ENCODE measurements at regions not wholly inside any gene's neighbourhood (a gene's known extent, or its start where the extent isn't known, plus 50 kb on each side); places are given as distances from the start of the nearest gene placed in this dataset.

DNA sequence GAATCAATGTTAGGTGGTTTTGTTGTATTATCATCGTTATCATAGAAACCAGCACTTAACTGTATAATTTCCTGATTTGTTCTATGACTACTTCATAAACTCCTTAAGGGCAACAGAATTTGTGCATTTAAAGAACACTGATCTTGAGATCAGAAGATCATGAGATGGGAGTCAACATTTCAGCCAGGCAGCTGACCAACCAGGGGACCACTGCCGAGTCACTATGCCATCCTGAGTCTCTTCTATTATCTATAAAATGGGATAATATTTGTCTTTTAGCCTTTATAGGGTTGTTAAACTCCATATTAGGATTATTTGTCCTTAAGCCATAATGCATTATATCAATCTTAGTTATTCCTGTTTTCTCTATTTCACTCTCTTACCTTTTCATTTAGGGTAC is 261.7 kb downstream of the GPAM start:
- no peak overlapping the region for H3K9ac ChIP-seq (replicated peaks in 1 of 4; ENCODE audit: extremely low read depth in 1 of 4, low read depth in 3 of 4, low read length in 3 of 4)
- H3K36me3 ChIP-seq (ENCODE audit: control insufficient read depth in 2 of 4, insufficient read depth in 4 of 4, low read length in 3 of 4): no peaks in the 10 kb centered on the region
- H3K56ac ChIP-seq (replicated peaks; ENCODE audit: insufficient read length, low read depth, low read length): no peak overlapping the region
- H2BK15ac ChIP-seq (ENCODE audit: low read length): no peak overlapping the region
- FAIRE-seq (no peak), DNase-seq (ENCODE audit: low read depth in 1 of 2, low spot score in 2 of 2) (no peak)
- no peak overlapping the region for H3K18ac ChIP-seq (ENCODE audit: extremely low read depth, low read length)
- H3K9me3 ChIP-seq (ENCODE audit: insufficient read depth in 2 of 2, low read depth in 1 of 2, low read length in 1 of 2): no peaks in the 10 kb centered on the region
- no peaks in the 10 kb centered on the region for H3K79me2 ChIP-seq (ENCODE audit: control insufficient read depth in 1 of 2, insufficient read depth in 2 of 2, low read length in 2 of 2)
- H3K79me1 ChIP-seq (ENCODE audit: low read depth, low read length): no peaks in the 10 kb centered on the region
- H3K4ac ChIP-seq (replicated peaks; ENCODE audit: insufficient read length, low read depth, low read length): no peak overlapping the region
- no peaks in the 10 kb centered on the region for H4K20me1 ChIP-seq (replicated peaks in 1 of 2; ENCODE audit: control insufficient read depth in 1 of 2, insufficient read depth in 2 of 2, low read length in 2 of 2)
- H3K23me2 ChIP-seq (ENCODE audit: low read depth, low read length): no peaks in the 10 kb centered on the region
- no peak overlapping the region for H2BK120ac ChIP-seq (replicated peaks; ENCODE audit: low read depth, low read length)
- no peaks in the 10 kb centered on the region for H3K27me3 ChIP-seq (replicated peaks in 1 of 4; ENCODE audit: control insufficient read depth in 3 of 4, extremely low read depth in 1 of 4, insufficient read depth in 3 of 4, low read length in 3 of 4)
- H4K5ac ChIP-seq (ENCODE audit: insufficient read length, low read depth, low read length): no peak overlapping the region
- no peak overlapping the region for H2BK12ac ChIP-seq (ENCODE audit: low read depth, low read length)
- peaks cover 0 to 3% (median 1%) of the 10 kb centered on the region in 4 experiments; a peak in 2 of 7 replicates for H3K4me1 ChIP-seq (replicated peaks in 1 of 4; ENCODE audit: control insufficient read depth in 3 of 4, insufficient read depth in 4 of 4, low read length in 3 of 4)
- ChIA-PET CTCF (ENCODE audit: partially characterized antibody) (interaction anchor here (0.6 to 1.6 kb wide), 2 partner anchors 12 to 472 kb away, joined by 3 to 6 read pairs; no protein-coding TSS in a partner anchor), POLR2A (ENCODE audit: partially characterized antibody) (no interaction called here)
- H3K23ac ChIP-seq (ENCODE audit: insufficient read length): no peak overlapping the region
- no peak overlapping the region for H2AK5ac ChIP-seq (ENCODE audit: low read depth, low read length)
- H2BK20ac ChIP-seq (ENCODE audit: low read length): no peak overlapping the region
- H3K4me3 ChIP-seq (ENCODE audit: extremely low read depth in 1 of 4, insufficient read depth in 2 of 4, low read depth in 3 of 4, low read length in 4 of 4): no peak overlapping the region
- no peak overlapping the region for H2AFZ ChIP-seq (ENCODE audit: low read length)
- WGBS, 2 experiments (ENCODE audit: extremely low coverage in 1 of 2, insufficient coverage in 1 of 2, insufficient read length in 1 of 2, insufficient replicate concordance in 2 of 2, low coverage in 1 of 2, low lambda C conversion rate in 2 of 2, missing lambda C conversion rate in 1 of 2): 95% methylated on average over 2 of the region's 2 CpGs; no CpG with 5 or more reads in 1 of the 2 experiments
- H4K91ac ChIP-seq (replicated peaks; ENCODE audit: insufficient read length, low read length): no peak overlapping the region
- H3K14ac ChIP-seq (ENCODE audit: insufficient read length): no peak overlapping the region
- H4K8ac ChIP-seq (ENCODE audit: extremely low read depth, insufficient read depth, low read length): no peak overlapping the region
- no peak overlapping the region for H2BK5ac ChIP-seq (ENCODE audit: low read depth, low read length)
- no peak overlapping the region for H3K4me2 ChIP-seq (ENCODE audit: insufficient read depth in 1 of 2, low read depth in 2 of 2, low read length in 2 of 2)
- H3K27ac ChIP-seq (ENCODE audit: low read depth, low read length): no peak overlapping the region
- TF ChIP-seq ZNF274 (IDR thresholded peaks at IDR 0.05; ENCODE audit: borderline replicate concordance, extremely low read depth, low read length) (no peak), CHD2 (IDR thresholded peaks at IDR 0.05; ENCODE audit: low read length) (no peak), CBX8 (IDR thresholded peaks at IDR 0.05; ENCODE audit: borderline replicate concordance, low read depth, low read length) (no peak), ASH2L (IDR thresholded peaks at IDR 0.05; ENCODE audit: low read length) (no peak), GABPA (IDR thresholded peaks at IDR 0.05; ENCODE audit: borderline replicate concordance, insufficient read depth, low read length) (no peak), SP1 (IDR thresholded peaks at IDR 0.05; ENCODE audit: low read depth, low read length) (no peak), SAP30 (IDR thresholded peaks at IDR 0.05; ENCODE audit: insufficient read depth, insufficient replicate concordance, low read length) (no peak), NANOG (IDR thresholded peaks at IDR 0.05; ENCODE audit: insufficient read depth, low read depth, low read length, poor library complexity, severe bottlenecking) (no peak), KDM4A (IDR thresholded peaks at IDR 0.05; ENCODE audit: low read depth, low read length, severe bottlenecking) (no peak), EP300 (IDR thresholded peaks at IDR 0.05; ENCODE audit: borderline replicate concordance in 1 of 2, low read depth in 2 of 2, low read length in 2 of 2) (no peak), SRF (IDR thresholded peaks at IDR 0.05; ENCODE audit: low read depth, low read length) (no peak)
- TF ChIP-seq, protein P1, sequence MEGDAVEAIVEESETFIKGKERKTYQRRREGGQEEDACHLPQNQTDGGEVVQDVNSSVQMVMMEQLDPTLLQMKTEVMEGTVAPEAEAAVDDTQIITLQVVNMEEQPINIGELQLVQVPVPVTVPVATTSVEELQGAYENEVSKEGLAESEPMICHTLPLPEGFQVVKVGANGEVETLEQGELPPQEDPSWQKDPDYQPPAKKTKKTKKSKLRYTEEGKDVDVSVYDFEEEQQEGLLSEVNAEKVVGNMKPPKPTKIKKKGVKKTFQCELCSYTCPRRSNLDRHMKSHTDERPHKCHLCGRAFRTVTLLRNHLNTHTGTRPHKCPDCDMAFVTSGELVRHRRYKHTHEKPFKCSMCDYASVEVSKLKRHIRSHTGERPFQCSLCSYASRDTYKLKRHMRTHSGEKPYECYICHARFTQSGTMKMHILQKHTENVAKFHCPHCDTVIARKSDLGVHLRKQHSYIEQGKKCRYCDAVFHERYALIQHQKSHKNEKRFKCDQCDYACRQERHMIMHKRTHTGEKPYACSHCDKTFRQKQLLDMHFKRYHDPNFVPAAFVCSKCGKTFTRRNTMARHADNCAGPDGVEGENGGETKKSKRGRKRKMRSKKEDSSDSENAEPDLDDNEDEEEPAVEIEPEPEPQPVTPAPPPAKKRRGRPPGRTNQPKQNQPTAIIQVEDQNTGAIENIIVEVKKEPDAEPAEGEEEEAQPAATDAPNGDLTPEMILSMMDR (IDR thresholded peaks at IDR 0.05; ENCODE audit: control extremely low read depth in 1 of 3, insufficient read depth in 1 of 3, low read depth in 1 of 3, low read length in 3 of 3): no peak

Data from H1 (cell line).